Type B pancreatic cell (in vitro differentiated cells): ENCODE measurements at regions not wholly inside any gene's neighbourhood (a gene's known extent, or its start where the extent isn't known, plus 50 kb on each side); places are given as distances from the start of the nearest gene placed in this dataset.
A peak's percentile ranks its signal among the peaks of the same experiment; 100 is the strongest.

Experiments used
- DNase-seq: peaks from one replicate; pipeline ENCODE4 v3.0.0; 2021; ENCODE audit warnings: mixed read lengths; ENCODE audit not compliant: unreplicated experiment; ENCODE audit errors: extremely low spot score
- H3K27ac Mint-ChIP-seq: 2 replicates; pipeline ENCODE4 v1.8.0; 2021; ENCODE audit warnings: mild to moderate bottlenecking, mixed read lengths
- H3K27me3 Mint-ChIP-seq: 2 replicates; pipeline ENCODE4 v1.8.0; 2021; ENCODE audit warnings: mixed read lengths
- H3K36me3 Mint-ChIP-seq: 2 replicates; pipeline ENCODE4 v1.8.0; 2021; ENCODE audit warnings: mixed read lengths
- H3K4me1 Mint-ChIP-seq: one replicate; pipeline ENCODE4 v1.8.0; 2021; ENCODE audit warnings: mixed read lengths; ENCODE audit not compliant: unreplicated experiment
- H3K4me3 Mint-ChIP-seq: 2 replicates; pipeline ENCODE4 v1.8.0; 2021; ENCODE audit warnings: mild to moderate bottlenecking, mixed read lengths
- H3K9me3 Mint-ChIP-seq: 2 replicates; pipeline ENCODE4 v1.8.0; 2021; ENCODE audit warnings: mixed read lengths
- CTCF ChIP-seq: fragments of 200-600 bp; sonication (generic); conservative IDR thresholded peaks from 2 replicates; pipeline ENCODE4 v1.5.0; 2021; ENCODE audit warnings: antibody characterized with exemption, mild to moderate bottlenecking

DNA sequence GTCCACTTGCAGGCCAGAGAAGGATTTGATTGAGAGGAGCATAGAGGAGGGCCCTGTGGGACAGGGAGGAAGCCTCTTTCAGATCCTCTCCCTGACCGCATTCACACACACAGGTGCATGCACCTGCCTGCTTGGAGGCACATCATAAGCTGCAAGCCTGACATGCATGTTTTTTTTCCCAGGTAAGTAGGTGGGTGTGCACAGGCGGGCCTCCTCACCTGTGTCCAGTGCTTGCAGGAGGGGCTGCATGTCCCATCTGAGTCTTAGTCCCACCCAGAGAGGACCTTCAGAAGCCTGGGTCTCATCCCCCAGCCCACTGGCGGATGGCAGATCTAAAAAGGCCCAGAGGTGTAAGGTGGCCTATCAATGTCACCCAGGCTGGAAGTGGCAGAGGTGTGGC lies 130.8 kb downstream of the TMEM132E start:
- peak; percentile 48 for DNase-seq
- Mint-ChIP-seq H3K9me3 (no peaks in the 10 kb centered on the region), H3K36me3 (no peaks in the 10 kb centered on the region), H3K27me3 (peaks cover 42% of the 10 kb centered on the region), H3K4me3 (no peak overlapping the region), H3K4me1 (no peaks in the 10 kb centered on the region), H3K27ac (no peak overlapping the region)
- TF ChIP-seq CTCF: no peak

- Mint-ChIP-seq H3K4me1 (no peaks in the 10 kb centered on the region), H3K9me3 (no peaks in the 10 kb centered on the region), H3K4me3 (no peak overlapping the region), H3K27ac (no peak overlapping the region), H3K27me3 (peaks cover 37% of the 10 kb centered on the region), H3K36me3 (no peaks in the 10 kb centered on the region)
- DNase-seq: peak; percentile 36
- no peak for TF ChIP-seq CTCF
Observed at GRCh38 chr17:34709158-34709754, 129.9 kb downstream of the TMEM132E start.

GRCh38 chr17:34706029-34706428 lies 126.6 kb downstream of the TMEM132E start:
- H3K4me1 Mint-ChIP-seq: no peaks in the 10 kb centered on the region
- no peak overlapping the region for H3K4me3 Mint-ChIP-seq
- peaks cover 27% of the 10 kb centered on the region for H3K27me3 Mint-ChIP-seq
- peak; percentile 39 for DNase-seq
- TF ChIP-seq CTCF: no peak
- H3K36me3 Mint-ChIP-seq: no peaks in the 10 kb centered on the region
- H3K9me3 Mint-ChIP-seq: no peaks in the 10 kb centered on the region
- H3K27ac Mint-ChIP-seq: no peak overlapping the region

GRCh38 chr17:34703533-34703932 lies 124.2 kb downstream of the TMEM132E start:
- peak; percentile 72 for DNase-seq
- no peaks in the 10 kb centered on the region for H3K4me1 Mint-ChIP-seq
- no peaks in the 10 kb centered on the region for H3K36me3 Mint-ChIP-seq
- peaks cover 29% of the 10 kb centered on the region for H3K27me3 Mint-ChIP-seq
- H3K27ac Mint-ChIP-seq: no peak overlapping the region
- H3K9me3 Mint-ChIP-seq: no peaks in the 10 kb centered on the region
- no peak for TF ChIP-seq CTCF
- no peak overlapping the region for H3K4me3 Mint-ChIP-seq

- no peak for DNase-seq
- Mint-ChIP-seq H3K27me3 (peaks cover 46% of the 10 kb centered on the region), H3K36me3 (no peaks in the 10 kb centered on the region), H3K9me3 (no peaks in the 10 kb centered on the region), H3K4me1 (no peaks in the 10 kb centered on the region), H3K4me3 (no peak overlapping the region), H3K27ac (no peak overlapping the region)
- no peak for TF ChIP-seq CTCF
Observed at GRCh38 chr17:34699181-34699580, 119.8 kb downstream of the TMEM132E start.

DNA sequence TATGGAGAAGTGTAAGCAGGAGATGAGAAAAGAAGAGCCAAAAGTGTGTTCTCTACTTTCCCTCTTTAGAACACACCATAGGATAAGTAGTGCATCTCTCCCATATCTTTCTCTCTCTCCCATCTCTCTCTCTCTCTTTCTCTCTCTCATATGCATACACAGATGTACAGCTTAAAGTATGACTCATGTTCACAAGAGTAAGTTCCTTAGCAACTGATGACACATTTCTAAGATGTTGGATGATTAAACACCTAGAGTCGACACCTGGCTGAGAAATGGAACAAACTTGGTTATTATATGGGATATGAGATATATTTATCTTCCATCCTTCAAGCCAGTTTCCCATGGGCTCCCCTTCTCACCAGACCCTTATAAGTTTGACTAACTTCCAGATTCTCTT lies 113.5 kb downstream of the TMEM132E start:
- no peak overlapping the region for H3K27ac Mint-ChIP-seq
- peaks cover 53% of the 10 kb centered on the region for H3K27me3 Mint-ChIP-seq
- DNase-seq: no peak
- H3K9me3 Mint-ChIP-seq: no peaks in the 10 kb centered on the region
- H3K4me3 Mint-ChIP-seq: no peak overlapping the region
- no peak for TF ChIP-seq CTCF
- H3K4me1 Mint-ChIP-seq: no peaks in the 10 kb centered on the region
- H3K36me3 Mint-ChIP-seq: no peaks in the 10 kb centered on the region
